NT2/D1 (cell line): ENCODE measurements at regions not wholly inside any gene's neighbourhood (a gene's known extent, or its start where the extent isn't known, plus 50 kb on each side); places are given as distances from the start of the nearest gene placed in this dataset.

Experiments
- YY1 ChIP-seq: IDR thresholded peaks from 2 replicates; pipeline ENCODE4 v1.6.1; 2011; ENCODE audit not compliant: insufficient read length, insufficient read depth
- ZNF274 ChIP-seq: IDR thresholded peaks from 2 replicates; pipeline ENCODE4 v1.6.1; 2011; ENCODE audit warnings: mild to moderate bottlenecking, low read depth, low read length

DNA sequence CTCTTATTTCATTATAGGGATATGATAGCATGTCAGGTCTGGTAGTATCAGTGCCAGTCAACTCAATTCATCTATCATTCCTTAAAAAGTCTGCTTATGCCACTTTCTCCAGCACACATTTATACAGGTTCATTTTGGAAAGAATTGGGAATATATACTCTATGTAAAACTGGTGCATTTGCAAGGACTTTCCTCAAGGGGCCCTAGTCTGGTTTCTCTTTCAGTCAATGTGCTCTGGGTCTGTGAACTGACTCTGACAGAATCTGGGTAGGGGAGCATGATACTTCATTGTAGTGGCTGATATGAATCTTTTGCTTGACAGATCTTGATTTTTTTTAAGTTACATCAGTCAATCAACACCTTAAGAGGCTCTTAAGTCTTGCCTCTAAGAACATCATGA lies 313.9 kb downstream of the HTR1A start:
- no peak for TF ChIP-seq YY1
- no peak for TF ChIP-seq ZNF274
